Neural cell (in vitro differentiated cells): ENCODE measurements at regions not wholly inside any gene's neighbourhood (a gene's known extent, or its start where the extent isn't known, plus 50 kb on each side); places are given as distances from the start of the nearest gene placed in this dataset.

Experiments
- H2AFZ ChIP-seq: fragments of 200-600, 300-800 bp; sonication (generic), shearing (Covaris generic); 2 replicates; pipeline ENCODE4 v1.6.0; 2014; ENCODE audit warnings: low read depth, mild to moderate bottlenecking, antibody characterized with exemption, low read length, moderate library complexity
- H3F3A ChIP-seq: fragments of 200-600 bp; shearing (Covaris generic); 2 replicates; pipeline ENCODE4 v1.6.1; 2016; ENCODE audit warnings: mild to moderate bottlenecking, moderate library complexity, mixed read lengths, antibody characterized with exemption, low read length; ENCODE audit not compliant: insufficient read depth, poor library complexity, severe bottlenecking
- H3K27ac ChIP-seq: fragments of 200-600, 300-800 bp; sonication (generic), shearing (Covaris generic); 2 replicates; pipeline ENCODE4 v1.5.1; 2014; ENCODE audit warnings: mild to moderate bottlenecking, low read length, moderate library complexity
- H3K27me3 ChIP-seq: fragments of 300-800, 200-600 bp; sonication (generic), shearing (Covaris generic); 2 replicates; pipeline ENCODE4 v1.6.0; 2014; ENCODE audit warnings: mild to moderate bottlenecking, low read depth, low read length, moderate library complexity; ENCODE audit not compliant: insufficient read depth
- H3K36me3 ChIP-seq: fragments of 300-800, 200-600 bp; sonication (generic), shearing (Covaris generic); 2 replicates; pipeline ENCODE4 v1.5.1; 2014; ENCODE audit warnings: mild to moderate bottlenecking, antibody characterized with exemption, low read length, moderate library complexity; ENCODE audit not compliant: insufficient read depth
- H3K4me2 ChIP-seq: fragments of 300-800, 200-600 bp; sonication (generic), shearing (Covaris generic); 2 replicates; pipeline ENCODE4 v1.6.0; 2014; ENCODE audit warnings: mild to moderate bottlenecking, low read length
- H3K4me3 ChIP-seq: fragments of 300-800, 200-600 bp; sonication (generic), shearing (Covaris generic); 2 replicates; pipeline ENCODE4 v1.5.1; 2014; ENCODE audit warnings: mild to moderate bottlenecking, low read length, moderate library complexity
- H3K79me2 ChIP-seq: fragments of 200-600 bp; shearing (Covaris generic); replicated peaks from 2 replicates; pipeline ENCODE4 v1.6.0; 2014; ENCODE audit warnings: mild to moderate bottlenecking, low read length, moderate library complexity; ENCODE audit not compliant: insufficient read depth
- H3K9ac ChIP-seq: fragments of 300-800, 200-600 bp; sonication (generic), shearing (Covaris generic); 2 replicates; pipeline ENCODE4 v1.6.1; 2016; ENCODE audit warnings: mild to moderate bottlenecking, low read length, mixed read lengths
- H3K9me2 ChIP-seq: fragments of 200-600 bp; shearing (Covaris generic); 2 replicates; pipeline ENCODE4 v1.6.1; 2016; ENCODE audit warnings: mild to moderate bottlenecking, low read length, mixed read lengths; ENCODE audit not compliant: insufficient read depth
- H3K9me3 ChIP-seq: fragments of 200-600, 300-800 bp; sonication (generic), shearing (Covaris generic); 2 replicates; pipeline ENCODE4 v1.6.1; 2016; ENCODE audit warnings: mild to moderate bottlenecking, mixed run types, low read length, moderate library complexity, mixed read lengths
- H4K20me1 ChIP-seq: fragments of 200-600 bp; shearing (Covaris generic); 2 replicates; pipeline ENCODE4 v1.6.1; 2016; ENCODE audit warnings: mild to moderate bottlenecking, mixed run types; ENCODE audit not compliant: insufficient read depth
- EP300 ChIP-seq: fragments of 450-650 bp; conservative IDR thresholded peaks from 2 replicates; pipeline ENCODE4 v1.6.1; 2014; ENCODE audit warnings: antibody characterized with exemption, mild to moderate bottlenecking, moderate library complexity; ENCODE audit not compliant: poor library complexity, severe bottlenecking
- EZH2 ChIP-seq: fragments of 200-600, 300-800 bp; shearing (Covaris generic), sonication (generic); IDR thresholded peaks from 2 replicates; pipeline ENCODE4 v1.6.1; 2014; ENCODE audit warnings: antibody characterized with exemption, low read length, borderline replicate concordance, mild to moderate bottlenecking; ENCODE audit not compliant: insufficient read depth, poor library complexity, severe bottlenecking
- MXI1 ChIP-seq: fragments of 450-650 bp; conservative IDR thresholded peaks from 2 replicates; pipeline ENCODE4 v1.6.1; 2014; ENCODE audit warnings: antibody characterized with exemption, mild to moderate bottlenecking; ENCODE audit not compliant: poor library complexity, severe bottlenecking
- POLR2AphosphoS5 ChIP-seq: IDR thresholded peaks from 2 replicates; pipeline ENCODE4 v1.6.1; 2012
- RAD21 ChIP-seq: fragments of 450-650 bp; conservative IDR thresholded peaks from 2 replicates; pipeline ENCODE4 v1.6.1; 2014; ENCODE audit warnings: antibody characterized with exemption, mild to moderate bottlenecking, moderate library complexity
- REST ChIP-seq: IDR thresholded peaks from 2 replicates; pipeline ENCODE4 v1.6.1; 2012; ENCODE audit warnings: borderline replicate concordance
- SMC3 ChIP-seq: fragments of 450-650 bp; conservative IDR thresholded peaks from 2 replicates; pipeline ENCODE4 v1.6.1; 2014; ENCODE audit warnings: antibody characterized with exemption, mild to moderate bottlenecking, moderate library complexity; ENCODE audit not compliant: poor library complexity
- TAF1 ChIP-seq: IDR thresholded peaks from 2 replicates; pipeline ENCODE4 v1.6.1; 2012; ENCODE audit warnings: low read depth
- TF ChIP-seq, protein P1 (sequence below): fragments of 450-650 bp; IDR thresholded peaks from 2 replicates; pipeline ENCODE4 v1.5.1; 2014; ENCODE audit warnings: antibody characterized with exemption, mild to moderate bottlenecking, moderate library complexity; ENCODE audit not compliant: poor library complexity, severe bottlenecking

DNA sequence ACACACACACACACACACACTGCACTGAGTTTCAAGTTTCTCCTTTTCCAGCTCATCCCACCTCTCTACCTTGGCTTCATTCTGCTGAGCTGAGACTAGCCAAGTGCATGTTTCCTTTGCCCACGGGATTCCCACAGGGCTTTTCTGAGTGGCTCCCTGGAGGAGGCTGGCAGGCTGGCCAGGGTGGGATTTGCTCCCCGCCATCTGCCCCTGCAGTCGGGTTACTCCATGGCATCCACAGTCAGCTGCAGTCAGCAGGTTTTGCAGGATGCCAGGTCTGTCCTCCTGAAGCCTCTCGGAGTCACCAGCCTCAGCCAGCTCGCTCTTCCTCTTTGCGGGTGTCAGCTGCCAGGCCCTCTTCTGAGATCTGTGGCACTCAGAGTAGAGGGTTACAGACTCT lies 783.7 kb upstream of the SOX11 start:
- TF ChIP-seq REST, result no peak
- H3F3A ChIP-seq, result peaks cover under 1% of the 10 kb centered on the region

DNA sequence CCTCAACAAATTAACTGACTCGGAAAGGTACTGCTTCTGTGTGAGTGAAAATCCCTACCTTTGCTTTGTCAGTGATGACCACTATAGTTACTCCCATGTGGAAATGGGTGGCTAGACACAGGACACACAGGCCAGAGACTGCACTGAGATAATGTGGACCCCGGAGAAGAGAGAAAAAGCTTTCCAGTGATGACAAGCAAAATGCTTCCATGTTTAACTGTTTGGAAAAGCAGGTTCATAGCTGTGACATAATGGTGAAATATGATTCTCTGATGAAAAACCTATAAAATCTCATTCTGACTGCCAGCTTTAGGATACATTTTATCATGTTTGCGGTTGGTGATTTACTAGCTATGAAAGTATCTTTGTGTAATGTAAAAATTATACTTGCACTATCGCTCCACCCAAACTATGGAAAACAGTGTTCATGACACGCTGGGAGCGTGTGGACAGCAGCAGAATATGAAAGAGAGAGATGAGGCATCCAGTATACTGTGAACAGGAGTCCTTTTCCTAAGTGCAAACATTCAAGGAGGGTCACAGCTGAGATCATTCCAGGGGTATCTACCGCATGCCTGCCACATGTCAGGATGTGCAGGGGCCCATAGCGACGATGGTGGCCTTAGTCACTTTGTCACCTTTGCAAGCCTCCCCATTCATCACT lies 782.7 kb upstream of the SOX11 start:
- Histone ChIP-seq H3F3A (no peaks in the 10 kb centered on the region), H2AFZ (no peak overlapping the region), H4K20me1 (no peaks in the 10 kb centered on the region), H3K36me3 (no peaks in the 10 kb centered on the region), H3K4me3 (no peak overlapping the region), H3K27ac (no peak overlapping the region), H3K9me2 (no peaks in the 10 kb centered on the region), H3K79me2 (no peaks in the 10 kb centered on the region), H3K9ac (no peak overlapping the region), H3K27me3 (no peaks in the 10 kb centered on the region), H3K4me2 (no peak overlapping the region), H3K9me3 (no peaks in the 10 kb centered on the region)
- TF ChIP-seq POLR2AphosphoS5 (no peak), SMC3 (no peak), EP300 (no peak), TAF1 (no peak), RAD21 (no peak), REST (no peak), EZH2 (no peak), MXI1 (no peak)
- TF ChIP-seq, protein P1, sequence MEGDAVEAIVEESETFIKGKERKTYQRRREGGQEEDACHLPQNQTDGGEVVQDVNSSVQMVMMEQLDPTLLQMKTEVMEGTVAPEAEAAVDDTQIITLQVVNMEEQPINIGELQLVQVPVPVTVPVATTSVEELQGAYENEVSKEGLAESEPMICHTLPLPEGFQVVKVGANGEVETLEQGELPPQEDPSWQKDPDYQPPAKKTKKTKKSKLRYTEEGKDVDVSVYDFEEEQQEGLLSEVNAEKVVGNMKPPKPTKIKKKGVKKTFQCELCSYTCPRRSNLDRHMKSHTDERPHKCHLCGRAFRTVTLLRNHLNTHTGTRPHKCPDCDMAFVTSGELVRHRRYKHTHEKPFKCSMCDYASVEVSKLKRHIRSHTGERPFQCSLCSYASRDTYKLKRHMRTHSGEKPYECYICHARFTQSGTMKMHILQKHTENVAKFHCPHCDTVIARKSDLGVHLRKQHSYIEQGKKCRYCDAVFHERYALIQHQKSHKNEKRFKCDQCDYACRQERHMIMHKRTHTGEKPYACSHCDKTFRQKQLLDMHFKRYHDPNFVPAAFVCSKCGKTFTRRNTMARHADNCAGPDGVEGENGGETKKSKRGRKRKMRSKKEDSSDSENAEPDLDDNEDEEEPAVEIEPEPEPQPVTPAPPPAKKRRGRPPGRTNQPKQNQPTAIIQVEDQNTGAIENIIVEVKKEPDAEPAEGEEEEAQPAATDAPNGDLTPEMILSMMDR, result no peak

More for the DNA sequence above, 783.7 kb upstream of the SOX11 start:
- no peak overlapping the region for H3K4me3 ChIP-seq
- no peak overlapping the region for H3K27ac ChIP-seq
- H3K9ac ChIP-seq, result no peak overlapping the region
- H3K27me3 ChIP-seq, result no peaks in the 10 kb centered on the region
- H3K9me2 ChIP-seq, result no peaks in the 10 kb centered on the region
- no peaks in the 10 kb centered on the region for H3K9me3 ChIP-seq
- H3K79me2 ChIP-seq, result no peaks in the 10 kb centered on the region
- H4K20me1 ChIP-seq, result no peaks in the 10 kb centered on the region
- no peak overlapping the region for H2AFZ ChIP-seq
- no peaks in the 10 kb centered on the region for H3K36me3 ChIP-seq
- H3K4me2 ChIP-seq, result no peak overlapping the region
